ENCODE measurements at regions not wholly inside any gene's neighbourhood (a gene's known extent, or its start where the extent isn't known, plus 50 kb on each side); places are given as distances from the start of the nearest gene placed in this dataset.

GRCh38 chr18:40877096-40877495 is 1077.9 kb upstream of the PIK3C3 start:
- TF ChIP-seq, protein P1, sequence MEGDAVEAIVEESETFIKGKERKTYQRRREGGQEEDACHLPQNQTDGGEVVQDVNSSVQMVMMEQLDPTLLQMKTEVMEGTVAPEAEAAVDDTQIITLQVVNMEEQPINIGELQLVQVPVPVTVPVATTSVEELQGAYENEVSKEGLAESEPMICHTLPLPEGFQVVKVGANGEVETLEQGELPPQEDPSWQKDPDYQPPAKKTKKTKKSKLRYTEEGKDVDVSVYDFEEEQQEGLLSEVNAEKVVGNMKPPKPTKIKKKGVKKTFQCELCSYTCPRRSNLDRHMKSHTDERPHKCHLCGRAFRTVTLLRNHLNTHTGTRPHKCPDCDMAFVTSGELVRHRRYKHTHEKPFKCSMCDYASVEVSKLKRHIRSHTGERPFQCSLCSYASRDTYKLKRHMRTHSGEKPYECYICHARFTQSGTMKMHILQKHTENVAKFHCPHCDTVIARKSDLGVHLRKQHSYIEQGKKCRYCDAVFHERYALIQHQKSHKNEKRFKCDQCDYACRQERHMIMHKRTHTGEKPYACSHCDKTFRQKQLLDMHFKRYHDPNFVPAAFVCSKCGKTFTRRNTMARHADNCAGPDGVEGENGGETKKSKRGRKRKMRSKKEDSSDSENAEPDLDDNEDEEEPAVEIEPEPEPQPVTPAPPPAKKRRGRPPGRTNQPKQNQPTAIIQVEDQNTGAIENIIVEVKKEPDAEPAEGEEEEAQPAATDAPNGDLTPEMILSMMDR (IDR thresholded peaks at IDR 0.05), result no peak
- no peak for TF ChIP-seq POLR2A (IDR thresholded peaks at IDR 0.05)
